ENCODE measurements at regions not wholly inside any gene's neighbourhood (a gene's known extent, or its start where the extent isn't known, plus 50 kb on each side); places are given as distances from the start of the nearest gene placed in this dataset.

DNA sequence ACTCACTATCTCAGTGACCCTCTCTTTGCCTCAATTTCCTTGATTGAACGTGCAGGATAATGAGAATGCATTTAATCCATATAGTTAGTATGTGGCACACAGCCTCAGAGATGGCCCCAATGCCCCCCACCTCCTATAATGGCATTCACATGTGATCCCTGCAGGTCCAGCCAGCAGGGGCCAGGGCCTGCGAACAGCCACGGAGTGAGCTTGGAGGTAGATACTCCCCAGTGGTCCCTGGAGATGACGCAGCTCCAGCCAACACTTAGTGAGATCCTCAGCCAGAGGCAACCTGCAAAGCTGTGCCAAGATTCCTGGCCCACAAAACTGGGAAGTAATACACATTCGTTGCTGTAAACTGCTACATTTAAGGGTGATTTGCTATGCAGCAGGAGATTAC lies 184.9 kb upstream of the NSMCE3 start:
- DNase-seq (ENCODE audit: low read depth), result no peak

GRCh38 chr15:29452881-29453731 lies 183.5 kb upstream of the NSMCE3 start:
- DNase-seq (ENCODE audit: low read depth), result no peak

- no peak for DNase-seq (ENCODE audit: low read depth)
These were observed 181.7 kb upstream of the NSMCE3 start for GRCh38 chr15:29451201-29451781.

- no peak for DNase-seq (ENCODE audit: low read depth)
These were observed 179.5 kb upstream of the NSMCE3 start for GRCh38 chr15:29449136-29449535.

- DNase-seq (ENCODE audit: low read depth), result no peak
These were observed 178.7 kb upstream of the NSMCE3 start for GRCh38 chr15:29448320-29448719.

- DNase-seq (ENCODE audit: low read depth), result no peak
These were observed 176.9 kb upstream of the NSMCE3 start for GRCh38 chr15:29446480-29446879.

DNA sequence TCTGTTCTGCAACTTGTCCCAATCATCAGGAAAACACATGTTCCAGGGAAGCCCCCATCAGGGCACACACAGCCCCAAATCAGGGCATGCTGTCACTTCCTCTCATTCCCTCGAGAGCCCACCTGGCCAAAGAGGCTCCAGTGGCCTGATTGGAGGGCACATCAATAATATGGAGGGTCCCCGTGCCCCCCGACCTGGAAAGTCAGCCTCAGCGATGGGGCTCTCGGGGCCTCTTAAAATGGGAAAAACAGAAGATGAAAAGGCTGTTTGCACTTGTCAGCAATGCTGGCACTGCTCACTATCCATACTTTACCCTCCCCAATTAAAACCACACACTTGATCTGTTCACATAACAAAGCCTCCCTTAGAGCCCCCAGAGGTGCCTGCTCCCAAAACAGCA lies 172.9 kb upstream of the NSMCE3 start:
- no peak for DNase-seq (ENCODE audit: low read depth)

DNA sequence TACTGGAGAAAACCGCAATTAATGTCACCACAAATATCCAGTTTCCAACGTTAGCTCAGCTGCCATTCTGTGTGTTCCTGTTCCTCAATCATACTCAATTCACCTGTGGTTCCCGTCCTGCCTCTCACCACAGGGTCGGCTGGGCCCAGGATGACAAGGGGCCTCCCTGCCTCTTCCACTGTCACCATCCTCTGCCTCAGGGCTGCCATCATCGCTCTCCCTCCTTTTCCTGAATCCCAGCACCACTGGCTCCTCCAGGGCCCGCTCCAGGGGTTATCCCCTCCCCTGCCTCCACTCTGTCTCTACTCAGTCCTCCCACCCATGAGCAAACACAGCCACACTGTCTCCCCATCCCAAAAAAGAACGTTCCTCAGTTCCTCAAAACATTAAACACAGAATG lies 170.9 kb upstream of the NSMCE3 start:
- DNase-seq (ENCODE audit: low read depth), result no peak

DNA sequence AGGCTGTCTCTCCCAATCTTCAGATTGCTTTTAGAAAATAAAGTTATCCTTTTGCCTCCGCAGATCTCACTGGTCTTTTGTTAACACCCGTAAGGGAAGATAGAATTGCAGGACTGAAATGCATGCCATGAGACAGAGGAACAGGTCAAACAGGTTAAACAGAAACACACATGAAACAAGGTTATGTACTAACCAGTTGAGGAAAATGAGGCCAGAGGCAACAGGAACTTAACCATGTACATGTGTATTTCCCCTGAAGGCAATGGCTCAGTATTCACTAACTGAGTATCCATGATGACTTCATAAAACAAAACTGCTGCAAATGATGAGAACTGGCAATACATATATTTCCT lies 169.1 kb upstream of the NSMCE3 start:
- no peak for DNase-seq (ENCODE audit: low read depth)

- no peak for DNase-seq (ENCODE audit: low read depth)
These were observed 168.5 kb upstream of the NSMCE3 start for GRCh38 chr15:29437888-29438702.

DNA sequence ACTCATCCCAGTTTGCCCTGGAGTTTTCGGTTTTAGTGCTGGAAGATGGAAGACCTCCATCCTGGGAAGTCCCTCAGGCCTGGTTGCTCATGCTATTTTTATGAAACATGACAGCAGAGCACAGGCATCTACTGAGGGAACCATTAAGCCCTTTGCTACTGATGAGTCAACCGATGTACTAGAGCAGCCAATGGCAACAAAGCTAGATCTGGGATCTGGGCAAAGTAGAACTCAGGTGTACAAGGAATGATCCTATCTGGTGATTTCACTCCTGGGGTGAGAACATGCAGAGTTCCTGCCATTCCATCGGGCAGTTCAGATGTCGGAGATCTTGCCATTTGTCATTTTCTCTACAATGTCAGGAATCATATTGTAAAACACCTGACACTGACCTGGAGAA lies 166.2 kb upstream of the NSMCE3 start:
- no peak for DNase-seq (ENCODE audit: low read depth)

- DNase-seq (ENCODE audit: low read depth), result no peak
These were observed 164.7 kb upstream of the NSMCE3 start for GRCh38 chr15:29434280-29434679.

DNA sequence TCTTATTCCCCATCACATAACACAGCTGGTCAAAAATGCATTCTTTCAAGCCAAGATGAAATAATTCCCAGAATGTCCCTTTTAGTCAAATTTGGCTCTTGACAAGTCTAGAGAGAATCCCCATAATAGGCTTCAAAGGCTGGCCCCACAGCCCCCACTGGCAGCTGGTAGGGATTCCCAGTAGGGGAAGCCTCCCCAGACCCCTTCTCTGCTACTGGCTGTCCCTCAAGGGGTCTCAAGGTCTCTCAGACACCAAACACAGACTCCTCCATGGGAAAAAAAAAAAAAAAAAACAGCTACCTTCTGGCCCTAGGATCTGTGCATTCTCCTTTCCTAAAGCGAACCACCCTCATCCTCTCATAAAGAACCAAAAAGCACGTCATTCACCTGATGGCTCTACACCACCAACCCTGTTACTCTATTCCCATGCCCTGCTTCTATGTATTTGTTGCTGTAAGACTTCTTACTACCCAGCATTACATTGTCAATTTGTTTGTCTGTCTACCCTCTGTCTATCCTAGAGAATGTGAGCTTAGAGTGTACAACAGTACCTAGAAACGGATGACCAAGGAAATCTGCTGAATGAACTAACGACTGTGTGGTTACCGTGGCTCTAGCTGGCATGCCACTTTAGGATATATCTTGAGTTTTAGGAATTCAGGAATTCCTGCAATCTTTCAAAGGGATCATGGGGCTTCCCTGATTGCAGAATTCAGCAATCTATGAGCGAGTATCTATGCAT lies 164.1 kb upstream of the NSMCE3 start:
- DNase-seq (ENCODE audit: low read depth), result no peak

GRCh38 chr15:29433050-29433318 lies 163.4 kb upstream of the NSMCE3 start:
- DNase-seq (ENCODE audit: low read depth), result no peak

GRCh38 chr15:29432191-29433049 lies 162.8 kb upstream of the NSMCE3 start:
- no peak for DNase-seq (ENCODE audit: low read depth)

DNA sequence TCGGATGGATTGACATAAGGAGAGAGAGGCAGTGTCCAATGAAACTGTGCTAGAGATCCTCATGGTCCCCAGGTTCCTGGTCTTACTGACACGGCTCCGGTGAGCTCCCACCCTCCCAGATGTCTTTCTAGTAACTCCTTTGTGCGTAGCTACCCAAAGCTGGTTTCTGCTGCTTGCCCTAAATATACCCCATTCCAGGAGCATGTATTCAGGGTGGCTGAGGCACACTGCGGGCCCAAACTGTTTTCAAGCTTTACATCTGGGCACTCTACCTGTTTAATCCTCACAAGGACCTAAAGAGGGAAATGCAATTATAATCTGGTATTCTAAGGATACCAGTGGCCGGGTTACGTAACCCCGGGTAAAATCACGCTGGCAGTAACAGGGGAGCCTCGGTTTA lies 161.2 kb upstream of the NSMCE3 start:
- DNase-seq (ENCODE audit: low read depth), result no peak

GRCh38 chr15:29430124-29430523 lies 160.5 kb upstream of the NSMCE3 start:
- DNase-seq (ENCODE audit: low read depth), result no peak

GRCh38 chr15:29429584-29429983 lies 160.0 kb upstream of the NSMCE3 start:
- no peak for DNase-seq (ENCODE audit: low read depth)

GRCh38 chr15:29428925-29429573 lies 159.4 kb upstream of the NSMCE3 start:
- no peak for DNase-seq (ENCODE audit: low read depth)

- no peak for DNase-seq (ENCODE audit: low read depth)
These were observed 156.2 kb upstream of the NSMCE3 start for GRCh38 chr15:29425864-29426263.

- DNase-seq (ENCODE audit: low read depth), result no peak
These were observed 154.5 kb upstream of the NSMCE3 start for GRCh38 chr15:29424118-29424517.

All from non-pigmented ciliary epithelial cell (primary cell).